ENCODE measurements at regions not wholly inside any gene's neighbourhood (a gene's known extent, or its start where the extent isn't known, plus 50 kb on each side); places are given as distances from the start of the nearest gene placed in this dataset.

GRCh38 chr15:47602121-47602520, 115.2 kb upstream of the SEMA6D start:
- CTCF ChIA-PET, result interaction anchor here (0.5 kb wide), 1 partner anchor 76 kb away, joined by 3 read pairs; no protein-coding TSS in a partner anchor

GRCh38 chr15:47603026-47603425, 114.3 kb upstream of the SEMA6D start:
- no TSS peak for BruUV-seq (replicated peaks)
- in situ Hi-C loops (cut with HindIII; ENCODE audit: low pct_unique_long_range_greater_than_20kb, low sequenced_read_pairs), result no loop called here
- ATAC-seq (no peak), DNase-seq (ENCODE audit: low read depth, low spot score) (no peak)
- TF ChIP-seq POLR2AphosphoS5 (IDR thresholded peaks at IDR 0.05; ENCODE audit: low read depth, low read length) (no peak), TCF7L2 (IDR thresholded peaks at IDR 0.05; ENCODE audit: low read depth, low read length) (no peak), CTCF (IDR thresholded peaks at IDR 0.05) (no peak), SIN3A (IDR thresholded peaks at IDR 0.05; ENCODE audit: borderline replicate concordance, insufficient read depth, low read depth, low read length) (no peak), REST (IDR thresholded peaks at IDR 0.05; ENCODE audit: insufficient read depth in 1 of 2, low read depth in 2 of 2, low read length in 1 of 2) (no peak)
- Histone ChIP-seq H3K4me1 (ENCODE audit: control insufficient read depth, insufficient read depth, low read length) (no peaks in the 10 kb centered on the region), H3K27me3 (ENCODE audit: control insufficient read depth, insufficient read depth, low read length) (no peaks in the 10 kb centered on the region), H3K27ac (ENCODE audit: low read length) (no peak overlapping the region), H3K4me3 (ENCODE audit: low read depth in 2 of 2, low read length in 2 of 2) (no peak overlapping the region), H3K9me3 (ENCODE audit: control insufficient read depth, insufficient read depth, low read depth, low read length) (no peaks in the 10 kb centered on the region), H3K36me3 (ENCODE audit: control insufficient read depth, insufficient read depth, low read length) (no peaks in the 10 kb centered on the region)
- ChIA-PET CTCF (no interaction called here), POLR2A (no interaction called here)
- intact Hi-C loops (cut with micrococcal nuclease; ENCODE audit: unreplicated experiment), result no loop called here

More at GRCh38 chr15:47602121-47602520, 115.2 kb upstream of the SEMA6D start:
- BruUV-seq (replicated peaks), result no TSS peak
- POLR2A ChIA-PET, result no interaction called here
- Histone ChIP-seq H3K4me1 (ENCODE audit: control insufficient read depth, insufficient read depth, low read length) (no peaks in the 10 kb centered on the region), H3K9me3 (ENCODE audit: control insufficient read depth, insufficient read depth, low read depth, low read length) (no peaks in the 10 kb centered on the region), H3K27me3 (ENCODE audit: control insufficient read depth, insufficient read depth, low read length) (no peaks in the 10 kb centered on the region), H3K27ac (ENCODE audit: low read length) (no peak overlapping the region), H3K4me3 (ENCODE audit: low read depth in 2 of 2, low read length in 2 of 2) (no peak overlapping the region), H3K36me3 (ENCODE audit: control insufficient read depth, insufficient read depth, low read length) (no peaks in the 10 kb centered on the region)
- ATAC-seq (no peak), DNase-seq (ENCODE audit: low read depth, low spot score) (no peak)
- intact Hi-C loops (cut with micrococcal nuclease; ENCODE audit: unreplicated experiment), result no loop called here
- TF ChIP-seq SIN3A (IDR thresholded peaks at IDR 0.05; ENCODE audit: borderline replicate concordance, insufficient read depth, low read depth, low read length), result no peak
- TF ChIP-seq REST (IDR thresholded peaks at IDR 0.05; ENCODE audit: insufficient read depth in 1 of 2, low read depth in 2 of 2, low read length in 1 of 2), result no peak
- no peak for TF ChIP-seq TCF7L2 (IDR thresholded peaks at IDR 0.05; ENCODE audit: low read depth, low read length)
- no peak for TF ChIP-seq POLR2AphosphoS5 (IDR thresholded peaks at IDR 0.05; ENCODE audit: low read depth, low read length)
- no peak for TF ChIP-seq CTCF (IDR thresholded peaks at IDR 0.05)
- in situ Hi-C loops (cut with HindIII; ENCODE audit: low pct_unique_long_range_greater_than_20kb, low sequenced_read_pairs), result no loop called here
